IgD-negative memory B cell (primary cell): ENCODE measurements at regions not wholly inside any gene's neighbourhood (a gene's known extent, or its start where the extent isn't known, plus 50 kb on each side); places are given as distances from the start of the nearest gene placed in this dataset.

ENCODE experiments used
- H3K27ac Mint-ChIP-seq, 3 donors: one replicate each; pipeline ENCODE4 v1.8.0; 2020 to 2022; ENCODE audit warnings: mild to moderate bottlenecking in 3 of 3, mixed read lengths in 3 of 3, moderate library complexity in 1 of 3
- H3K27me3 Mint-ChIP-seq: one replicate; pipeline ENCODE4 v1.8.0; 2021; ENCODE audit warnings: mixed read lengths
- H3K36me3 Mint-ChIP-seq: one replicate; pipeline ENCODE4 v1.8.0; 2020; ENCODE audit warnings: mild to moderate bottlenecking, mixed read lengths
- H3K4me1 Mint-ChIP-seq, 3 donors: one replicate each; pipeline ENCODE4 v1.8.0; 2020 to 2022; ENCODE audit warnings: mixed read lengths in 3 of 3, mild to moderate bottlenecking in 1 of 3
- H3K4me3 Mint-ChIP-seq, 4 donors: one replicate each; pipeline ENCODE4 v1.8.0; 2020 to 2022; ENCODE audit warnings: mild to moderate bottlenecking in 4 of 4, mixed read lengths in 4 of 4, moderate library complexity in 3 of 4
- H3K9me3 Mint-ChIP-seq, 3 donors: one replicate each; pipeline ENCODE4 v1.8.0; 2020 to 2021; ENCODE audit warnings: mixed read lengths in 3 of 3, mild to moderate bottlenecking in 1 of 3

DNA sequence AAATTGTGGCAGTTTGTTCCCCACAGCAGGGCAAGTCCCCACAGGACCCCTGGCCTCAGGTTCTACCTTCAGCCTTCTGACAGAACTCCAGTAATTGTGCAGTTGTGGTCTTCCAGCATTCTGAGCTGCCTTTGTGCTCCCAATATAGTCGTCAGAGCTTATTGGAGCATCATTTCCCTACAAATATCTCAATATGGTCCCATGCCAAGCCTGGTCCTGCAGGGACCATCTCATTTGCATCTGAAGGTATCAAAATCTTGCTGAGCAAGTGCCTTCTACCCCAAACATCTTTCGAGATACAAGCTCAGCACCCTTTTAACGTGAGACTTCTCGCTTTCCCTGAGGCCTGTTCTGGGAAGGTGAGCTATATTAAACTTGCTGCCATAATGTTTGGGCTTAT is 333.9 kb upstream of the CDH11 start:
- Mint-ChIP-seq H3K27me3 (no peaks in the 10 kb centered on the region), H3K4me3 (no peak overlapping the region), H3K27ac (no peak overlapping the region), H3K4me1 (peaks cover 0 to 1% (median 0%) of the 10 kb centered on the region in 3 donors), H3K9me3 (peaks cover 4 to 11% (median 6%) of the 10 kb centered on the region in 3 donors), H3K36me3 (no peaks in the 10 kb centered on the region)

DNA sequence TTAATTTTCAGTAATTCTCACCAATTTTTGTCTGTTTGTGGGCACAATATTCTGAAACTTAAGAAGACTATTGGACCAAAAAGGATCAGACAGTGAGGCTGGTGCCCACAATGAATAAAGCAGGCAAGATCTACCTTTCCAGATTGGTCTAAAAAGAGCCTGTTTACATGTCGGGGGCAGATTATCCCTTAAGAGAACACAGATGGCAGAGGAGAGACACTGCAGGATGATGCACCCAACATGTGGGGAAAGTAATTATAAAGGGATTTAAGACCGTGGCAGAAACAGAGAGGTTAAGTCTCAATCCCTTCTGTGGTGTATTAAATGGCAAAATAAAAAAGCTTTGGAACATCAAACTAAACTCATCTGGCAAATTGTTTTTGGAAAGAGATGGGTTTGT is 331.8 kb upstream of the CDH11 start:
- Mint-ChIP-seq H3K27ac (no peak overlapping the region), H3K36me3 (no peaks in the 10 kb centered on the region)

DNA sequence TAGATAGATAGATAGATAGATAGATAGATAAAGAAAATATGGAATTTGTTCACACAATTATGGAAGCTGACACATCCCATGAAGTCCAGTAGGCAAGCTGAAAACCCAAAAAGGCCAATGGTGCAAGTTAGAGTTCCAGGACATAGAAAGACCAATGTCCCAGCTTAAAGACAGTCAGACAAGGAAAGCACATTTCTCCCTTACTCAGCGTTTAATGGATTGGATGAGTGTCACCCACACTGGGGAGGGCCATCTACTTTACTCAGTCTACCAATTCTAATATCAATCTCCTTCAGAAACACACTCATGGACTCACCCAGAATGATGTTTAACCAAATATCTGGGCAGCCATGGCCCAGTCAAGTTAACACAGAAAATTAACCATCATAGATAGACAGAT is 327.7 kb upstream of the CDH11 start:
- no peak overlapping the region for H3K4me3 Mint-ChIP-seq
- H3K36me3 Mint-ChIP-seq = no peaks in the 10 kb centered on the region
- peaks cover 0 to 30% (median 8%) of the 10 kb centered on the region in 3 donors for H3K9me3 Mint-ChIP-seq
- H3K27ac Mint-ChIP-seq = no peak overlapping the region
- H3K4me1 Mint-ChIP-seq = peaks cover 0 to 1% (median 0%) of the 10 kb centered on the region in 3 donors
- no peaks in the 10 kb centered on the region for H3K27me3 Mint-ChIP-seq

More for the DNA sequence above, 331.8 kb upstream of the CDH11 start:
- H3K27me3 Mint-ChIP-seq = no peaks in the 10 kb centered on the region
- H3K9me3 Mint-ChIP-seq = peaks cover 2 to 21% (median 8%) of the 10 kb centered on the region in 3 donors
- H3K4me3 Mint-ChIP-seq = no peak overlapping the region
- peaks cover 0 to 1% (median 0%) of the 10 kb centered on the region in 3 donors for H3K4me1 Mint-ChIP-seq

DNA sequence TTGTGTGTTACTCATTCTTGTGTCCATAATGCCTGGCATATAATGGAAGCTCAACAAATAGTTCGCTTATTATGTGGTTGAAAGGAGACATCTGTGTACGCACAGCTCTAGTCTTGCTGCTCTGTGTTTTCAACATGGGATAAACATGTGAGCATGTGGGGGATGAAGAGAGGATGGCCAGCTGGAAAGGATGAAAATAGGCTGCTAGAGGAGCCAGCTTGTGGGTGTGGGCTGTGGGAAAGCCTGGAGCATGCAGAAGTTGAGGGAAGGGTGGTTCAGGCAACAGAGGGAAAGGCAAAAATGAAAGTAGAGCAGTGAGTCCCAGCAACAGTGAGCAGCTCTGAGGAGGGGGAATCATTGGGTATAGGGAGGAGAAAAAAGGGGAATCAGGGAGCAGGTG is 324.6 kb upstream of the CDH11 start:
- H3K9me3 Mint-ChIP-seq = peaks cover 1 to 28% (median 2%) of the 10 kb centered on the region in 3 donors
- H3K4me3 Mint-ChIP-seq = no peak overlapping the region
- no peaks in the 10 kb centered on the region for H3K4me1 Mint-ChIP-seq
- no peaks in the 10 kb centered on the region for H3K36me3 Mint-ChIP-seq
- peak overlapping the region in 1 of 3 donors; percentile 30 for H3K27ac Mint-ChIP-seq
- H3K27me3 Mint-ChIP-seq = no peaks in the 10 kb centered on the region

DNA sequence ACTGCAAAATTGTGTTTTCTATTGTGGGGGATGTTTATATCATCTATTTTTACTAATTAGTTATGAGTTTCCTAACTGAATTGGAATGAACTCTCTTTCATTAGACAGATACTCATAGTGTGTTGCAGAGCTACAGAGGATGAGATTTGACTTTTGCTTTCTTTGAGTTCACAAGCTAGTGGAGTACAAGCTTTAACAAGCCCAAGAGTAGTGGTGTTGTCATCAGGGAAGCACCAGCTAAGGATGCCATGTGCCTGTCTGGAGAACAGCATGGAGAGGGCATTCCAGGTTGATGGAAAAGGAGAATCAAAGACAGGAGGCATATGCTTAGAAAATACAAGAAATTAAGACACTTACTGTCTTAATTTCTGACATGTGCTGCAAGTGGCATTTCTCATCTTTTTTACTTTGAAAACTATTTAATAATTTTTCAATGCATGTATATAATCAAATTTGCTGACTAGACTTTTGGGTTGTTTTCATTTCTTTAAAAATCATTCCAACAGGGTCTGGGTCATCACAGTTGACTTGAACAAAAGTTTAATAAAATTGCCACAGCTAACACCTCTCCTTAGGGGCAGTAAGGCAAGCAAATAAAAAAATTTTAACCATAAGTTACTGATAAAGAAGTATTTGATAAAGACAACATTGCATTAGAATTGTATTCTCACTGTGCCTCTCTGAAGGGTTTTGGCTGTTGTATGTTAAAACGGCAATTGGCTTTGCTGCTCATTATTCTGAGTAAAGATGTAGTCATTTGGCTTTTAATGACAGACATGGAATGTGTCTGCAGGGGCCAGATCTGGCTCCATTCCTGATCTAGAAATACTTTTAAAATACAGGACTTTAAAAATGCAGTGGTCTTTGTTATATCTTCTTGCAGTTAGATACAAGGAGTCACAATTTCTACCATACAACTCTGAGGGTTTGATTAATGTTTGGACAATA is 323.7 kb upstream of the CDH11 start:
- no peak overlapping the region for H3K27ac Mint-ChIP-seq
- no peaks in the 10 kb centered on the region for H3K27me3 Mint-ChIP-seq
- H3K9me3 Mint-ChIP-seq = peaks cover 1 to 31% (median 2%) of the 10 kb centered on the region in 3 donors
- H3K4me1 Mint-ChIP-seq = no peaks in the 10 kb centered on the region
- no peaks in the 10 kb centered on the region for H3K36me3 Mint-ChIP-seq
- no peak overlapping the region for H3K4me3 Mint-ChIP-seq

DNA sequence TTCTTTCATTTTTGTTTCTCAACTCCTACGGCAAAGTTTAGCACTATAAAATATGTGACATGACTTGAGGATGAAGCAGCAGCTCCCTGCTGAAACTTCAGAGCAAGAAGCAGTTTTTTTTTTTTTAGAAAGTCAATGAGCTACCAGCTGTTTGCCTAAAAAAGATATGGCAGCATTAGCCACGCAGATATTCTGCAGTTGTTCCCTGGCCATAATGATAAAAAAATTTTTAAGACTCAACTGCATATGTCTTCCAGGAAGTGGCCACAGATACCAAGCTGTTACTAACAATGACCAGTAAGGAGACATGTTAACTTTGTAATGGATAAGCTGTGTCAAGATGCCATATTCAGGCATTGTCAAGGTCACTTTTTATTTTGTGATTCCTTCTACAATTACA is 319.6 kb upstream of the CDH11 start:
- Mint-ChIP-seq H3K4me3 (no peak overlapping the region), H3K27ac (peak overlapping the region in 1 of 3 donors; percentile 24), H3K9me3 (peaks cover 0 to 20% (median 2%) of the 10 kb centered on the region in 3 donors)

DNA sequence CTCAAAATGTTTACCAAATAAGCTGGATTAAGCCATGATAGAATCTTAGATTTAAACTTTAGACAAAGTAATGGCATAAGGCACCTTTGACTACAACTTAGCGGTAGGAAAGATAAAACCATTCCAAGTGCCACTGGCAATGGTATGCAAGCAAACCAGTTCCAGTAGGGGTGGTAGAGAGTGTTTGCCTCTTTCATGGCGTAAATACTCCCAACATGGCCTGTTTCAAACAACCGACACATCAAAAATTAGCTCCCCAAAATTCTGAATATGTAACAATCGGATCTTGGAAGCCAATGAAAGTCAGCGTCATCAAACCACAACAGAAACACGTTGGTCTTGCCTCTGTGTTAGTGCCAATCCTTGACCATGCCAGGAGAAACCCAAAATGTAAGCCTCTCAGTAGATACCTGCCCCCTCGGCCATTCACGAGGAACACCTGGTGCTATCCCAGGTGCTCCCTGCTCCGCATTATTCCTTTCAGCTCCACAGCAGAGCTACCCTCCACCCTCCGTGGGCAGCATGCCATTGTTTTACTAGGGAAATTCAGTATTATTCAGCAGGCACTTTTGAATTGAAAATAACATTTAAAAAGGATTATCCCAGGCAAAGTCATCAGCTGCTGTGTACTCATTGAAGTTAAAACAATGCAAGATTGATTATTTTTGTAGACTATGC is 307.8 kb upstream of the CDH11 start:
- Mint-ChIP-seq H3K27ac (no peak overlapping the region), H3K4me1 (no peaks in the 10 kb centered on the region), H3K27me3 (no peaks in the 10 kb centered on the region), H3K36me3 (no peaks in the 10 kb centered on the region), H3K4me3 (no peak overlapping the region), H3K9me3 (peaks cover 0 to 3% (median 2%) of the 10 kb centered on the region in 3 donors)

More for the DNA sequence above, 319.6 kb upstream of the CDH11 start:
- Mint-ChIP-seq H3K27me3 (no peaks in the 10 kb centered on the region), H3K36me3 (no peaks in the 10 kb centered on the region), H3K4me1 (no peaks in the 10 kb centered on the region)

DNA sequence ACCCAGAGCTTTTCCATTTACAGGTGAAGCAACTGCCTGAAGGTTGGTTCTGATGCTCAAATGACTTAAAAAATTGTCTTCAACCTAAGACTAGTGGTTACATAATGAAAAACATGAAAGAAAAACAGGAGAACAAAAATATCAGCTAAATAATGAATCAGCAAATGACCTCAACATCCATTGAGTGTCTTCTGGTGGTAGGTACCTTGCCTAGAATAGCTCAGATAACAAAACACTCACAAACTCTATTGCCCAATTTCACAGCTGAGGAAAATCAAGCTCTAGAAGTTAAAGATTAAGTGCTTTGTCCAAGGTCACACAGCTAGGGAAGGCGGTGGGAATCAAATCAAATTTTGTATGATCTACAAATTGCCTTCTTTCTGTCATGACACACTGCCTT is 304.6 kb upstream of the CDH11 start:
- Mint-ChIP-seq H3K4me3 (no peak overlapping the region), H3K9me3 (peaks cover 3 to 19% (median 4%) of the 10 kb centered on the region in 3 donors), H3K27me3 (no peaks in the 10 kb centered on the region), H3K4me1 (no peaks in the 10 kb centered on the region), H3K27ac (no peak overlapping the region), H3K36me3 (no peaks in the 10 kb centered on the region)

DNA sequence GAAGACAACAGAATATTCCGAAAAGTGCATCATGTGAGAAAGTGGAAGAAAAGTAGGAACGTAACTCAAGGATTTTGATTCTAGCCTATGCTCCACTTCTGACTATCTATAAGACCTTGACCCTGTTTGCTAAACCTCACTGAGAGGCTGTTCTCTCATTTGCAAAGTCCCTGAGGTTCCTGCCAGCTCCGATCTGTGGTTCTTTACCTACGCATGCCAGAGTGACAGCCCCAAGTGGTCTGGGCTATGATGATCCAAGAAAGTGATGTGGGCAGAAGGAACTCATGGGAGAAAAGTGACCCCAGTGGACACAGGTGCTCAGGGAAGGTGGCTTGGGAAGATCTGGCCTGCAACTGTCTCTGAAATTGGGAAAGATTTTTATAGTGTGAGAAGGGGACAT is 301.1 kb upstream of the CDH11 start:
- Mint-ChIP-seq H3K36me3 (no peaks in the 10 kb centered on the region), H3K27me3 (no peaks in the 10 kb centered on the region), H3K4me3 (no peak overlapping the region), H3K9me3 (peaks cover 4 to 28% (median 10%) of the 10 kb centered on the region in 3 donors), H3K27ac (no peak overlapping the region), H3K4me1 (no peaks in the 10 kb centered on the region)

DNA sequence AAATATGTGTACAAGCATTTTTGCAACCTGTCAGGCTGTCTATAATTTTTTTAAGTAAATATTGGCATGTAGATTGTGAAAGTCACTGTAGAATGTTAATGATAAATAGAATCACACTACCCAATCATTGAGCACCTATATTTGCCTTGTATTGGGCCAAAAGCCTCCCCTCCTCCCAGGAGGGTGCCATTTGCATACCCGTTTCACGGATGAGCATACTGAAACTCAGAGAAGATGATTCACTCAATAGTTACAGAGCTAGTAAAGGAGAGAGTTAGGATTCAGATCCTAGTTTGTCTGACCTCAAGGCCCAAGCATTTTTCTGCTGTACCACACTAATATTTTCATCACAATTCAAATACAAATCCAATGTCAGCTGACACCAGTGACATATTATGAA is 299.7 kb upstream of the CDH11 start:
- Mint-ChIP-seq H3K9me3 (peaks cover 4 to 31% (median 10%) of the 10 kb centered on the region in 3 donors), H3K4me3 (no peak overlapping the region), H3K27me3 (no peaks in the 10 kb centered on the region), H3K36me3 (no peaks in the 10 kb centered on the region), H3K27ac (no peak overlapping the region), H3K4me1 (no peaks in the 10 kb centered on the region)

DNA sequence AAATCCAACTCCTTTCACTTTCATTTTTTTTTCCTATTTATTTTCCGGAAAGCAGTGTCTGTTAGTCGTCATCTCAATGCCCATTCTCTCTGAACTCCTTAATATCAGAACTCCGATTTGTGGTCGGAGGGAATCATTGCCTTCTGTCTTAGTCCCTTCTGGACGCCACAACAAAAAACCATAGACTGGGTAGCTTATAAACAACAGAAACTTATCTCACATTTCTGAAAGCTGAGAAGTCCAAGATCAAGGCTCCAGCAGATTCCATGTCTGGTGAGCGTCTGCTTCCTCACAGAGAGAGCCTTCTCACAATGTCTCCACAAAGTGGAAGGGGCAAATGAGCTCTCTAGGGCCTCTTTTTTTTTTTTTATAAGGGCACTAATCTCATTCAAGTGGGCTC is 296.6 kb upstream of the CDH11 start:
- Mint-ChIP-seq H3K27me3 (no peaks in the 10 kb centered on the region), H3K36me3 (no peaks in the 10 kb centered on the region), H3K4me1 (no peaks in the 10 kb centered on the region), H3K9me3 (peaks cover 2 to 35% (median 8%) of the 10 kb centered on the region in 3 donors), H3K27ac (no peak overlapping the region), H3K4me3 (no peak overlapping the region)

DNA sequence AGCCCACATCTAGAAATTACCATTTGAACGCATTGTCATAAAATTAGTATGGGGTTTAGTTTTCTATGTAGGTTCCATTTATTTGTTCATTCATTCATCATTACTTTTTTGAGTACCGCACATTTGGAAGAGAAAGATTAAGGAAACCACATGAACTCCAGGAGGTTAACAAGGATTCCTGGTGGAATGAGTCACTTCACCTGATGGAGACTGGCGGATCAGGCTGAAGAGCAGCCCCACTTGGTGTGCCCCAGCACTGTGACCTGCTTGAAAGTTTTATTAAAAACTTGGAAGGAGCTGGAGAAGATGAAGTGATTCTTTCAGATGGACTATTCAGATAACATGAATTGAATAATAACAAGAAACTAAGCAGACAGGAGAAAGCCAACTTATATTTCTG is 293.6 kb upstream of the CDH11 start:
- Mint-ChIP-seq H3K4me1 (no peaks in the 10 kb centered on the region), H3K4me3 (no peak overlapping the region), H3K27ac (no peak overlapping the region), H3K9me3 (peaks cover 2 to 22% (median 7%) of the 10 kb centered on the region in 3 donors), H3K36me3 (no peaks in the 10 kb centered on the region), H3K27me3 (no peaks in the 10 kb centered on the region)

DNA sequence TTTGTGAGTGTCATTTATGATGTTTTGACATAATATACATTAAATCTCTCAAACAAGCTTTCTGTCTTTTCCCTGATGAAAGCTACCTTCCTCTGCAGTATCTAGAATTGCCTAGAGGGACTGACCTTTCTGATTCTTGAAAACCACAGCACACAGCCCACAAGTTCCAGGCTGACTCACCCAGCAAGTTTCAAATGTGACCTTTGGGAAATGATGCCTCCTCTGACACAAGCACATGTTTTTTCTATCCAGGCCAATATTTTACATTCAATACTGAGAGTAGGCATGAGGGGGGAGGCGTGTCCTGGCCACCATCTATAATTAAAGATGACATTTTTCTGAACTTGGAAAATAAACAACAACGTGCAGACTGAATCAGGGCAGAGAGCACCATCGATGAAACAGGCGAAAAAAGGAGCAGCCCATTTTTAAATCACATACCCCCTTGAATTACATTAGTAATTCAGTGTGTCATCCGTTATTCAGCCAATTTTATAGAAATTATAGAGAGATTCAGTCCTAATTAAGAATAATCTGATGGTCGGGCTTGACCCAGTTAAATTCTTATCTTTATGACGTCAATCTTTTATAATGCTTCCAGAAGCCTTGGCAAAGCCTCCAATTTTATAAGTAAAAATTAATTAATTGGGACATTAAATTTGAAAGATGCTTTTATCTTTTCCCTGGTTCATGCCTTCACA is 292.6 kb upstream of the CDH11 start:
- no peaks in the 10 kb centered on the region for H3K4me1 Mint-ChIP-seq
- no peaks in the 10 kb centered on the region for H3K27me3 Mint-ChIP-seq
- H3K36me3 Mint-ChIP-seq = no peaks in the 10 kb centered on the region
- no peak overlapping the region for H3K4me3 Mint-ChIP-seq
- peaks cover 1 to 20% (median 2%) of the 10 kb centered on the region in 3 donors for H3K9me3 Mint-ChIP-seq
- H3K27ac Mint-ChIP-seq = no peak overlapping the region

DNA sequence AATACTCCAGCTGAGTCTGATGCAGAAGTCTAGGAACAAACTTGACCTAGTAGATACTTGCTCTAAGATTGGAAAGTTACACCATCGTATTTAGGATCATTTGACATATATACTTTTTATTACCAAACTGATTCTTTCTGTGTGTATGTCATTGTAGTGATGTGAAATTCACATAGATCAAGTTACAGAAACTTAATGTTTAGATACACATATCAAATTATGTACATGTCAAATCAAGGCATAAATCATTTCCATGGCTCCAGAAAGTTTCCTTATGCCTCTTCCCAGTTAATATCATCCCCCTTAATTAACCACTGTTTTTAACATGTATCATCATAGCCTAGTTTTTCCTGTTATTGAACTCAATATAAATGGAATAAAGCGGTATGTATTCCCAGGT is 292.0 kb upstream of the CDH11 start:
- no peak overlapping the region for H3K27ac Mint-ChIP-seq
- H3K27me3 Mint-ChIP-seq = no peaks in the 10 kb centered on the region
- H3K36me3 Mint-ChIP-seq = no peaks in the 10 kb centered on the region
- no peak overlapping the region for H3K4me3 Mint-ChIP-seq
- peaks cover 0 to 15% (median 2%) of the 10 kb centered on the region in 3 donors for H3K9me3 Mint-ChIP-seq
- H3K4me1 Mint-ChIP-seq = no peaks in the 10 kb centered on the region

DNA sequence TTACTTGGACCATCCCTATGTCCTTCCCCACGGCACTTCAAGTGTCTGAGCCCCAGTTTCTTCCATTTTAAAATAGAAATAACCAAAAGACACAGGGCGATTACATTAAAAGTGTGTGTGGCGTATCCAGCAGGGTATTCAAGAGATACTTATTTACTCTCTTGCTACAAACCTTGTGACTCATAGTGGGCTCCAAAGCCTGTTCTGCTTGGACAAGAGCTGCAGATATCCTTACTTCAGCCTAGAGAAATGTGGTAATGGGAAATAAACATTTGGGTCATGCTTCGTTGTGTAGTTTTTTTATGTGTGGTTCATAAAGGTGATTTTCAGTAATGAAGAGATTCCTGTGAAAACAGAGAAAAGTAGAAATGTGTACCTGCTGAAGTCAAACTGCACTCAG is 288.9 kb upstream of the CDH11 start:
- no peaks in the 10 kb centered on the region for H3K27me3 Mint-ChIP-seq
- H3K4me1 Mint-ChIP-seq = peaks cover 0 to 1% (median 0%) of the 10 kb centered on the region in 3 donors
- H3K9me3 Mint-ChIP-seq = peaks cover 2 to 17% (median 2%) of the 10 kb centered on the region in 3 donors
- no peak overlapping the region for H3K27ac Mint-ChIP-seq
- no peak overlapping the region for H3K4me3 Mint-ChIP-seq
- no peaks in the 10 kb centered on the region for H3K36me3 Mint-ChIP-seq
